HL-60 (cell line): ENCODE measurements at regions not wholly inside any gene's neighbourhood (a gene's known extent, or its start where the extent isn't known, plus 50 kb on each side); places are given as distances from the start of the nearest gene placed in this dataset.

ENCODE experiments used
- DNase-seq, 2 experiments: peaks; one replicate each; pipeline ENCODE4 v3.0.0-alpha.2; 2010 to 2020; ENCODE audit warnings: low read depth in 1 of 2, low spot score in 1 of 2
- H3K27ac ChIP-seq: fragments of 250-450 bp; sonication (Bioruptor Pico); replicated peaks from 2 replicates; pipeline ENCODE4 v1.5.1; 2020; ENCODE audit warnings: mild to moderate bottlenecking, moderate library complexity
- H3K27me3 ChIP-seq: fragments of 250-450 bp; sonication (Bioruptor Pico); 2 replicates; pipeline ENCODE4 v1.5.1; 2021; ENCODE audit warnings: mild to moderate bottlenecking, moderate library complexity; ENCODE audit not compliant: insufficient read depth, poor library complexity, severe bottlenecking
- H3K4me3 ChIP-seq: replicated peaks from 2 replicates; pipeline ENCODE4 v1.5.1; 2011; ENCODE audit warnings: mild to moderate bottlenecking, control low read depth, low read length; ENCODE audit not compliant: insufficient read depth
- CTCF ChIP-seq: IDR thresholded peaks from one replicate; pipeline ENCODE4 v1.5.1; 2011; ENCODE audit warnings: low read length, control low read depth, inconsistent platforms; ENCODE audit not compliant: insufficient read depth
- GABPA ChIP-seq: IDR thresholded peaks from 2 replicates; pipeline ENCODE4 v1.6.1; 2012; ENCODE audit warnings: low read depth
- POLR2AphosphoS5 ChIP-seq: IDR thresholded peaks from 2 replicates; pipeline ENCODE4 v1.6.1; 2012; ENCODE audit warnings: low read depth
- REST ChIP-seq: IDR thresholded peaks from 2 replicates; pipeline ENCODE4 v1.6.1; 2012; ENCODE audit warnings: low read depth; ENCODE audit not compliant: insufficient replicate concordance
- SPI1 ChIP-seq: IDR thresholded peaks from 2 replicates; pipeline ENCODE4 v1.6.1; 2012; ENCODE audit warnings: low read depth, mild to moderate bottlenecking, borderline replicate concordance

GRCh38 chr13:106314417-106314816, 221.0 kb downstream of the EFNB2 start:
- Histone ChIP-seq H3K27me3 (no peaks in the 10 kb centered on the region), H3K4me3 (no peak overlapping the region), H3K27ac (no peak overlapping the region)
- DNase-seq, result no peak
- TF ChIP-seq REST (no peak), CTCF (no peak), GABPA (no peak)

- Histone ChIP-seq H3K27me3 (no peaks in the 10 kb centered on the region), H3K4me3 (no peak overlapping the region), H3K27ac (no peak overlapping the region)
- DNase-seq, result no peak
- TF ChIP-seq REST (no peak), CTCF (no peak)
Measured at GRCh38 chr13:106311004-106311403, 224.5 kb downstream of the EFNB2 start.

GRCh38 chr13:106310291-106310865, 225.1 kb downstream of the EFNB2 start:
- TF ChIP-seq POLR2AphosphoS5 (no peak), REST (no peak), CTCF (no peak), SPI1 (no peak), GABPA (no peak)
- no peak overlapping the region for H3K4me3 ChIP-seq
- H3K27ac ChIP-seq, result no peak overlapping the region
- H3K27me3 ChIP-seq, result no peaks in the 10 kb centered on the region
- DNase-seq, result no peak
